Activated naive CD4-positive, alpha-beta T cell treated with anti-CD3 and anti-CD28 coated beads for 36 hours (primary cell): ENCODE measurements at regions not wholly inside any gene's neighbourhood (a gene's known extent, or its start where the extent isn't known, plus 50 kb on each side); places are given as distances from the start of the nearest gene placed in this dataset.

Experiments used
- CTCF ChIA-PET: fragments of 350-600 bp; sonication (Branson Sonifier 250); formaldehyde crosslinking; loops from one replicate; lab custom pipeline; 2021; ENCODE audit warnings: antibody characterized with exemption; lab: Charles Lee
- DNase-seq: peaks from one replicate; pipeline ENCODE4 v3.0.0-alpha.2; 2020
- H3K27ac Mint-ChIP-seq: one replicate; pipeline ENCODE4 v1.8.0; 2021; ENCODE audit warnings: mild to moderate bottlenecking, mixed read lengths
- H3K27me3 Mint-ChIP-seq: one replicate; pipeline ENCODE4 v1.8.0; 2021; ENCODE audit warnings: low read depth, mixed read lengths
- H3K36me3 Mint-ChIP-seq: one replicate; pipeline ENCODE4 v1.8.0; 2021; ENCODE audit warnings: low read depth, mixed read lengths
- H3K4me1 Mint-ChIP-seq: one replicate; pipeline ENCODE4 v1.8.0; 2021; ENCODE audit warnings: low read depth, mixed read lengths
- H3K4me3 Mint-ChIP-seq: one replicate; pipeline ENCODE4 v1.8.0; 2021; ENCODE audit warnings: mild to moderate bottlenecking, moderate library complexity, mixed read lengths
- H3K9me3 Mint-ChIP-seq: one replicate; pipeline ENCODE4 v1.8.0; 2021; ENCODE audit warnings: mixed read lengths
- intact Hi-C: fragments of 100-400 bp; cut with micrococcal nuclease; formaldehyde crosslinking; loops from one replicate; pipeline ENCODE4 v1.15.1; 2023

DNA sequence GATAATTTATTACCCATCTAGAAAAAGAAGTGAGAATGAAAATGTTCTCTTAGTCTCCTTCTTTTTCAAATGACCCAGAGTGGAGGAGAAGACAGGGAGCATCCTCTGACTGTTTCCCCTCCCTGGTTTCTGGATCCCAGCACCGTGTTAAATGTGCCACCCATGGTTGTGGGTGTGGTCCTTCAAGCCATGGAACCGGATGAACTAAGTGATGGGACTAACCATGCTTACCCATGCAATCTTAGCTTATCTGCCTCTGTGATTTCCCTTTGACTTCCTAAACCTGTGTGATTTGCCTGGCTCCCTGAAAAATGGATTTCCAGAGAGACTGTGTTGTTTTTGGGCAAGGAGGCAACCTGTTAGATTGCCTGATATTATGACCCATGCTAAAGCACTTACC, 437.1 kb downstream of the MAGEB5 start:
- no peaks in the 10 kb centered on the region for H3K4me1 Mint-ChIP-seq
- intact Hi-C loops: loop anchor here (2.0 kb wide), 1 partner anchor 534 kb away; no protein-coding TSS in a partner anchor
- no peak for DNase-seq
- H3K27me3 Mint-ChIP-seq: no peaks in the 10 kb centered on the region
- peaks cover 5% of the 10 kb centered on the region for H3K9me3 Mint-ChIP-seq
- H3K27ac Mint-ChIP-seq: no peak overlapping the region
- no peaks in the 10 kb centered on the region for H3K36me3 Mint-ChIP-seq
- H3K4me3 Mint-ChIP-seq: no peak overlapping the region
- CTCF ChIA-PET: interaction anchor here (0.5 kb wide), 1 partner anchor 1367 kb away, joined by 3 read pairs; no protein-coding TSS in a partner anchor

DNA sequence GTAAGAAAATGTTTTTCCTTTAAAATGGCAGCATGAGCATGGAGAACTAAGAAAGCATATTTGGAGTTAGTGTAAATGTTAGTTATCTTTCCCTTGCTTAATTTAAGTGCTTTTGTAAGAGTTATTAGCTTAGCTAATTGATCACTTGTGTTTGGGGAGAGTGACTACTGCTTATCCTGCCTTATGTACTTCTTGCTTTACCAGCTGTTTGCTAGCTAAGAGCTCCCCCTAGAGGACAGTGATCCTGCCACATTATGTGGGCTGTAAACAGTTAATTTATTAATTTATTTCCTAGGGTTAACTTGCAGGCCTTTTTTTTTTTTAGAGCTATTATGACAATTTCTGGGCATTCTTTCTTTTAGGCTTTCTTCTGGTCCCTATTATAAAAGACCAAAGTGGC, 435.8 kb downstream of the MAGEB5 start:
- no peaks in the 10 kb centered on the region for H3K36me3 Mint-ChIP-seq
- no peak for DNase-seq
- H3K4me1 Mint-ChIP-seq: no peaks in the 10 kb centered on the region
- H3K27me3 Mint-ChIP-seq: no peaks in the 10 kb centered on the region
- CTCF ChIA-PET: interaction anchor here (0.6 to 1.1 kb wide), 3 partner anchors 27 to 115 kb away, joined by 3 to 6 read pairs (median 3); no protein-coding TSS in a partner anchor
- no peak overlapping the region for H3K27ac Mint-ChIP-seq
- peaks cover 5% of the 10 kb centered on the region for H3K9me3 Mint-ChIP-seq
- H3K4me3 Mint-ChIP-seq: no peak overlapping the region
- intact Hi-C loops: loop anchor here (2.0 kb wide), 1 partner anchor 535 kb away; no protein-coding TSS in a partner anchor

DNA sequence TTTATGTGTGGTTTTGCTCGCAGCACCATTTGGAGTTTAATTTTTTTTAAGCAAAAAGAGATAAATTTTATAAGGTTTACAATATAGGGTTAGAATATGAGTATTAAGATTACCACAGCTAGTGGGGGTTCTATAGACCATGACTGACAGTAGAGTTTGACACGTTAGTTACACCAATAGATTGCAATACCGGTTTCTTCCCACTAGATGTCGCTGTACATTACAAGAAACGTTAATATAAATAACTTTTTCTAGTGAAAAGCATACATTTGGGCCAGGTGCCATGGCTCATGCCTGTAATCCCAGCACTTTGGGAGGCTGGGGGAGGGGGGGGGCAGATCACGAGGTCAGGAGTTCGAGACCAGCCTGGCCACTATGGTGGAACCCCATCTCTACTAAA, 433.6 kb downstream of the MAGEB5 start:
- Mint-ChIP-seq H3K36me3 (no peaks in the 10 kb centered on the region), H3K4me3 (no peak overlapping the region), H3K9me3 (peaks cover 5% of the 10 kb centered on the region), H3K4me1 (no peaks in the 10 kb centered on the region), H3K27me3 (no peaks in the 10 kb centered on the region), H3K27ac (no peak overlapping the region)
- no peak for DNase-seq
- CTCF ChIA-PET: interaction anchor here (0.7 kb wide), 1 partner anchor 641 kb away, joined by 3 read pairs; no protein-coding TSS in a partner anchor
- intact Hi-C loops: loop anchor here (5.0 kb wide), 1 partner anchor 688 kb away; no protein-coding TSS in a partner anchor

DNA sequence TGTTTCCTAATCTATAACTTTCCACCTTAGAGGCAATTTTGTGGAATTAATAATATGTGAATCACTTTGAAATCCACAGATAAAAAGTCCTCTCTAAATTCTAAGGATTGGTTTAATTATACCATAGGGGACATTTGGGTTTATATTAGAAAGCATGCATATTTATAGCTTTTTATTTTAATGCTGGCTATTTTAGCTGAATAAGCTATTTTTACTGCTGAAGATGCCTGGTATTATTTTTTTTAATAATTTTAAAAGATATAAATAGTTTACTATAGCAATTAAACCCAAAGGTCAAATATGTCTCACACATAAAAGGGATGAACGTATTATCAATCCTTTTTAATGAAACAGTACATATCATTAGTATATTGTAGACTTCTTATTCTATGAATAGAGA, 415.4 kb downstream of the MAGEB5 start:
- H3K4me3 Mint-ChIP-seq: no peak overlapping the region
- no peaks in the 10 kb centered on the region for H3K9me3 Mint-ChIP-seq
- no peaks in the 10 kb centered on the region for H3K4me1 Mint-ChIP-seq
- CTCF ChIA-PET: no interaction called here
- no peaks in the 10 kb centered on the region for H3K36me3 Mint-ChIP-seq
- intact Hi-C loops: no loop called here
- no peaks in the 10 kb centered on the region for H3K27me3 Mint-ChIP-seq
- DNase-seq: no peak
- no peak overlapping the region for H3K27ac Mint-ChIP-seq

DNA sequence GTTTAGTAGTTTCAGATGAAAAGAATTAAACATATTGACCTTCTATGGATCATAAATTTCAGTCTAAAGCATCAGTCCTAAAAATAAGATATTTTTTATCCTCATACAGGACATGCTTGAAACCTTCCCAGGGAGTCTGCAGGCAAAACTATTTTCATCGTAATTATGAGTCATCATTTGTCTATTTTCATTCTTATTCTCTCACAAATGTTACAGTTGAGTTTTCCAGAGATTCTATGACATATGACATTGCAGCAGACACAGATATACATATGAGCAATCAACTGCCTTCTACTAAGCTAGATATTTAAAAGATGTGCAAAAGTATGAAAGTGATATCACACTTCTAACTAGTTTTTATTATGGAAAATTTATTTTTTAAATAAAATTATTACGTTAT, 398.0 kb downstream of the MAGEB5 start:
- Mint-ChIP-seq H3K4me1 (no peaks in the 10 kb centered on the region), H3K4me3 (no peak overlapping the region), H3K27me3 (no peaks in the 10 kb centered on the region), H3K27ac (no peak overlapping the region), H3K36me3 (no peaks in the 10 kb centered on the region), H3K9me3 (no peaks in the 10 kb centered on the region)
- DNase-seq: no peak
- CTCF ChIA-PET: no interaction called here
- intact Hi-C loops: no loop called here

DNA sequence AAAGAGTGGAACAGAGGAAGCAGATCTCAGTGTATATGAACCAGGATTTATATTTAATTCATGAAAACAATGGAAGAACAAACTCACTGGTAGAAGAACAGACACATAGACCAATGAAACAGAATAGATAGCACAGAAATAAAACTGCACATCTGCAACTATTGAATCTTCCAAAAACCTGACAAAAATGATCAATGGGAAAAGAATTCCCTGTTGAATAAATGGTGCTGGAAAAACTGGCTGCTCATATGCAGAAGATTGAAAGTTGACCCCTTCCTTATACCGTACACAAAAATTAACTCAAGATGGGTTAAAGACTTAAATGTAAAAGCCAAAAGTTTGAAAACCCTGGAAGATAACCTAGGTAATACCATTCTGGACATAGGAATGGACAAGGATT, 391.0 kb downstream of the MAGEB5 start:
- Mint-ChIP-seq H3K4me1 (no peaks in the 10 kb centered on the region), H3K27ac (no peak overlapping the region), H3K36me3 (no peaks in the 10 kb centered on the region), H3K9me3 (no peaks in the 10 kb centered on the region), H3K27me3 (no peaks in the 10 kb centered on the region), H3K4me3 (no peak overlapping the region)
- DNase-seq: no peak
- intact Hi-C loops: no loop called here
- CTCF ChIA-PET: no interaction called here

DNA sequence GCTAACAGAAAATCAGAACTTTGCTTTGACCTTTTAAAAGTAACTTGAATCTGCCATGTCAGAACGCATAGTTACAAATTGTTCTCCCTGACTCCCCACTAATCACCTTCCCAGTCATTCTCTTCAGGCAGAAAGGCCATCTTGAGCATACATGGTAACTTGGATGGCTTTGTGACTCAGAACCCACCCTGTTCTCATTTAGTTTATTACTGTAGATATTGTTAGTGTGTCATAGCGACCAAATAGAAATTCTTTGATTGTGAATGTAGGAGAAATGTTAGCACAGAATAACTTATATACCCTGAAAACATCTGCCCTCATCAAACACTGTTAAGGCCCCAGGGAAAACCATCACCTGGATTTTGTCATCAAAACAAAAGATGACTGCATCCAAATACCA, 382.0 kb downstream of the MAGEB5 start:
- Mint-ChIP-seq H3K27me3 (no peaks in the 10 kb centered on the region), H3K4me1 (no peaks in the 10 kb centered on the region), H3K27ac (no peak overlapping the region), H3K4me3 (no peak overlapping the region), H3K9me3 (no peaks in the 10 kb centered on the region), H3K36me3 (no peaks in the 10 kb centered on the region)
- CTCF ChIA-PET: no interaction called here
- no peak for DNase-seq
- intact Hi-C loops: no loop called here

DNA sequence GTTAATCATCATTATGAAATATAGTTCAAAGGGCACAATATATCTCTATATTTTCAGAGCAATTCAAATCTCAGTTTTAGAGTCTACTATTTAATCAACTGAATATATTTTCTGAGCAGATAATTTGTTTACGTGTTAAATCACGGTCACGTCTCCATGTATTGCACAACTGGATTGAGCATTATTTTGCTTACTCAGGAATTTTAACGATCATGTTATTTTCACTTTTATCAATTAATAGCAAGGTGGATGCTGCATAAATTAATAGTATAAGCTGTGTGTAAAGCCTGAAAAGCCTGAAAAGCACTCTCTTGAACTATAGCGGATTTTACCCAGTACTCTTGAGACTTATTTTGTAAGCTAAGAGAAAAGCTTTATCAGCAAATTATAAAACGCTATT, 374.9 kb downstream of the MAGEB5 start:
- DNase-seq: no peak
- intact Hi-C loops: no loop called here
- Mint-ChIP-seq H3K36me3 (no peaks in the 10 kb centered on the region), H3K27me3 (no peaks in the 10 kb centered on the region), H3K4me1 (no peaks in the 10 kb centered on the region), H3K27ac (no peak overlapping the region), H3K9me3 (no peaks in the 10 kb centered on the region), H3K4me3 (no peak overlapping the region)
- CTCF ChIA-PET: no interaction called here

DNA sequence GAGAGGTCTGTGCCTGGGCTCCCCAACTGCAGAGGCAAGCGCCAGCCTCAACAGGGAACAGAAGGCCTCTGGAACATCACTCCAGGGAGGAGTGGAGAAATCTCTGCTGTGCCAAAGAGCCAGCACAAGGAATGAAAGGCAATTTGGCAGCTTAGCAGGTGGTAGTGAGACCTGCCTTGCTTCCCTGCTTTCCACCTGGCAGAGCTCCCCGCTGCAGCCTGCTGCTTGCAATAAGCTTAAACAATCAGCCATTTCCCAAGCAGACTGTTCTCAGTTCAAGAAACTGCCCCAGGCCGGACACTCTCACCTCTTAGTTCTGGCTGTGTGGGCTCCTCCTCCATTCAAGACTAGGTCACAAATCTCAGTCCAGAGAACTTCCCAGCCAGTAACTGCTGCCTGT, 370.6 kb downstream of the MAGEB5 start:
- CTCF ChIA-PET: no interaction called here
- Mint-ChIP-seq H3K36me3 (no peaks in the 10 kb centered on the region), H3K4me3 (no peak overlapping the region), H3K27ac (no peak overlapping the region), H3K27me3 (no peaks in the 10 kb centered on the region), H3K4me1 (no peaks in the 10 kb centered on the region), H3K9me3 (no peaks in the 10 kb centered on the region)
- intact Hi-C loops: no loop called here
- DNase-seq: no peak

DNA sequence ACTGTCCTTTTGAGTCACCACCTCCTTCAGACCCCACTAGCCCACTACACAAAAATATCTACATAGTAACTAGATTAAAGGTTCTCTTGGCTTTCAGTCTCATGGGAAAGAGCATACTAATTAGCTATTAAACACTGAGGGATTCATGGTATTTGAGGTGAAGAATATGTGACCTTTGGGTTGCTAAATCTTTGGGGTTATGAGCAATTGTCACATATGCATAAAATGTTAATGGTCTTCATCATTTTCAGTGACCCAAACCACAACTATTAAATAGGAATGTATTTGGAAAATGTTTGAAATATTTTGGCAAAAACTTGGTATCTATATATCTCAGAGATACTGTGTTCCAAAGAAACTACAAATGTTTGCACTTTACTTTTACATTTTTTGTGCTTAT, 365.1 kb downstream of the MAGEB5 start:
- CTCF ChIA-PET: no interaction called here
- Mint-ChIP-seq H3K27ac (no peak overlapping the region), H3K4me3 (no peak overlapping the region), H3K4me1 (no peaks in the 10 kb centered on the region), H3K9me3 (no peaks in the 10 kb centered on the region), H3K27me3 (no peaks in the 10 kb centered on the region), H3K36me3 (no peaks in the 10 kb centered on the region)
- intact Hi-C loops: no loop called here
- DNase-seq: no peak

DNA sequence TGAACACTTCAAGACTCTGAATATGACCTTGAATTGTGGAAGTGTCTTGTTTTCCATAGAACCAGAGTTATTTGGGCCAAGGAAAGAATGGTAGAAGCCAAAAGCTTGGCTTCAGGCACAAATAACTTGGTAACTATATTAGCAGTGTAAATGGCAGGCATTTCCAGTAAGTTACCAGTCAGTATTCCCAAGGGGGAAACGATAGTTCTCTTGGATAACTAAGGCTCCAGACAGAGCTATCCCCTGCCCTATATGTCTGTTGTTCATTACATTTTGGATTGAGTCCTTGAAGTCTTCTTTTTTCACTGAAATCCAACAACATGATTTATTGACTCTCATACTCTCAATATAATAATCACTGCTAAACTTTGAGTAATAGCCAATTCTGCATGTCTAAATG, 364.1 kb downstream of the MAGEB5 start:
- H3K36me3 Mint-ChIP-seq: no peaks in the 10 kb centered on the region
- no peaks in the 10 kb centered on the region for H3K4me1 Mint-ChIP-seq
- CTCF ChIA-PET: no interaction called here
- H3K4me3 Mint-ChIP-seq: no peak overlapping the region
- DNase-seq: no peak
- H3K27me3 Mint-ChIP-seq: no peaks in the 10 kb centered on the region
- no peaks in the 10 kb centered on the region for H3K9me3 Mint-ChIP-seq
- intact Hi-C loops: no loop called here
- no peak overlapping the region for H3K27ac Mint-ChIP-seq

DNA sequence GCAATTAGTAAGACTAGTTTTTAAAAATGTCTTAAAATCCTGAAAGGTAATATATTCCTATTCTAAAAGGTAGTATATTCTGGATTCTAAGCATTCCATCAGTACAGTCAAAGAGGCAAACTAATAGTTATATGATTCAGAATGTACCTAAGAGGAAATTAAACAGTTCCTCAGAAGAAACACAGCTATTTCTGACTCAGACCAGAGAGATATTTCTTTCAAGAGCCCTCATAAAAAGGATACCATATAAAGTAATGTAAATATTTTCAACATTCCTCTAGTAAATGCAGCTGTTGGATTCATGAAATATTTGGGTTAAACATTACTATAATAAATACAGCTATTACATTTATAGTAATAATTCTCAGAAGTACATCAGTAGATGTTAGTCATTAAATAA, 358.3 kb downstream of the MAGEB5 start:
- Mint-ChIP-seq H3K9me3 (no peaks in the 10 kb centered on the region), H3K36me3 (no peaks in the 10 kb centered on the region), H3K4me1 (no peaks in the 10 kb centered on the region), H3K27me3 (no peaks in the 10 kb centered on the region), H3K27ac (no peak overlapping the region), H3K4me3 (no peak overlapping the region)
- DNase-seq: no peak
- CTCF ChIA-PET: interaction anchor here (0.6 kb wide), 1 partner anchor 10 kb away, joined by 3 read pairs; no protein-coding TSS in a partner anchor
- intact Hi-C loops: no loop called here

DNA sequence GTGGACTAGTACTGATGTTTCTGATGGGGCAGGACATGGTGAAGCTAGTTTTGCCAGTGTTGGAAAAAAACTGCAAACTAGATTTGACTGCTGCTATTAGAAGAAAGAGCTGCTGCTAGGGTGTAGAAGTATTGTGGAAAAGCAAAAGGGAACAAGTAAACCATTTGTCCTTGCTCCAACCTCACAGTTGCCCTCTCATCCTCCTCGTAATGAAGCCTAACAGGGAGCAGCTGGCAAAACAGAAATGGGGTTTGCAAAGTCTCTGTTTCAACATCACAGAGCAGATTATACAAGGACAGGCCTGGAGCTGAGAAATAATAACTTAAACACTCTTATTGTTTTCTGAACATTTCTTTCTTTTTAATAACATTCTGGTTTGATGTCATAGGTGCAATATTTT, 346.2 kb downstream of the MAGEB5 start:
- Mint-ChIP-seq H3K4me3 (no peak overlapping the region), H3K27ac (no peak overlapping the region), H3K27me3 (no peaks in the 10 kb centered on the region), H3K9me3 (no peaks in the 10 kb centered on the region), H3K36me3 (no peaks in the 10 kb centered on the region), H3K4me1 (no peaks in the 10 kb centered on the region)
- intact Hi-C loops: no loop called here
- CTCF ChIA-PET: no interaction called here
- DNase-seq: no peak
